Activated T-cell treated with anti-CD3 and anti-CD28 coated beads, Interleukin-2, amount 50 U/mL, for 72 hours (primary cell): ENCODE measurements at regions not wholly inside any gene's neighbourhood (a gene's known extent, or its start where the extent isn't known, plus 50 kb on each side); places are given as distances from the start of the nearest gene placed in this dataset.
"Not testable (repeated sequence)": the region's sequence is repeated elsewhere in the genome, so short reads cannot be mapped to it uniquely, and the experiment has no call there.

Experiments
- ATAC-seq, 2 donors: fragments of 150-1000 bp; cut with Tn5 transposase; replicated peaks in 1 of 2; 2 replicates each; pipeline ENCODE4 v1.10.0; 2021; ENCODE audit warnings: moderate library complexity in 2 of 2, mild to moderate bottlenecking in 1 of 2
- DNase-seq, 2 donors: peaks; one replicate each; pipeline ENCODE4 v3.0.0; 2021 to 2022; ENCODE audit warnings: mixed read lengths in 1 of 2
- H3K27ac Mint-ChIP-seq: one replicate; pipeline ENCODE4 v1.8.0; 2022; ENCODE audit warnings: mild to moderate bottlenecking, moderate library complexity, mixed read lengths
- H3K27me3 Mint-ChIP-seq: one replicate; pipeline ENCODE4 v1.8.0; 2022; ENCODE audit warnings: low read depth, mixed read lengths
- H3K36me3 Mint-ChIP-seq, 2 donors: one replicate each; pipeline ENCODE4 v1.8.0; 2022; ENCODE audit warnings: mixed read lengths in 2 of 2, mild to moderate bottlenecking in 1 of 2; ENCODE audit not compliant: insufficient read depth in 2 of 2
- H3K4me1 Mint-ChIP-seq: one replicate; pipeline ENCODE4 v1.8.0; 2022; ENCODE audit warnings: low read depth, mixed read lengths
- H3K4me3 Mint-ChIP-seq, 2 donors: one replicate each; pipeline ENCODE4 v1.8.0; 2022; ENCODE audit warnings: mild to moderate bottlenecking in 2 of 2, mixed read lengths in 2 of 2, moderate library complexity in 2 of 2
- H3K9me3 Mint-ChIP-seq, 2 donors: one replicate each; pipeline ENCODE4 v1.8.0; 2022; ENCODE audit warnings: mixed read lengths in 2 of 2

GRCh38 chr3:180421221-180421620, 180.7 kb upstream of the TTC14 start:
- Mint-ChIP-seq H3K27ac (no peak overlapping the region), H3K27me3 (no peaks in the 10 kb centered on the region), H3K9me3 (peaks cover 4 to 5% of the 10 kb centered on the region in 2 donors), H3K4me3 (no peak overlapping the region), H3K4me1 (no peaks in the 10 kb centered on the region), H3K36me3 (no peaks in the 10 kb centered on the region)
- no peak for DNase-seq
- ATAC-seq = no peak

- Mint-ChIP-seq H3K4me3 (no peak overlapping the region), H3K4me1 (no peaks in the 10 kb centered on the region), H3K27me3 (no peaks in the 10 kb centered on the region), H3K27ac (no peak overlapping the region), H3K9me3 (peaks cover 5 to 6% of the 10 kb centered on the region in 2 donors), H3K36me3 (peaks cover 0 to 1% of the 10 kb centered on the region in 2 donors)
- ATAC-seq (no peak), DNase-seq (no peak)
These were observed 180.2 kb upstream of the TTC14 start for GRCh38 chr3:180421721-180422120.

- DNase-seq = not testable (repeated sequence)
These were observed 177.7 kb upstream of the TTC14 start for GRCh38 chr3:180424305-180424704.

GRCh38 chr3:180430896-180431295, 171.1 kb upstream of the TTC14 start:
- H3K4me1 Mint-ChIP-seq = no peaks in the 10 kb centered on the region
- H3K27ac Mint-ChIP-seq = no peak overlapping the region
- no peak overlapping the region for H3K4me3 Mint-ChIP-seq

More at GRCh38 chr3:180424305-180424704, 177.7 kb upstream of the TTC14 start:
- not testable (repeated sequence) for H3K36me3 Mint-ChIP-seq, ATAC-seq, H3K4me3 Mint-ChIP-seq, H3K4me1 Mint-ChIP-seq, H3K27ac Mint-ChIP-seq, H3K9me3 Mint-ChIP-seq, H3K27me3 Mint-ChIP-seq

GRCh38 chr3:180433152-180433551, 168.8 kb upstream of the TTC14 start:
- H3K36me3 Mint-ChIP-seq = no peaks in the 10 kb centered on the region
- no peak overlapping the region for H3K27ac Mint-ChIP-seq
- H3K9me3 Mint-ChIP-seq = peaks cover 5 to 16% of the 10 kb centered on the region in 2 donors
- no peak overlapping the region for H3K4me3 Mint-ChIP-seq
- H3K4me1 Mint-ChIP-seq = no peaks in the 10 kb centered on the region
- no peaks in the 10 kb centered on the region for H3K27me3 Mint-ChIP-seq
- DNase-seq (no peak), ATAC-seq (no peak)

More at GRCh38 chr3:180430896-180431295, 171.1 kb upstream of the TTC14 start:
- Mint-ChIP-seq H3K9me3 (peaks cover 7 to 14% of the 10 kb centered on the region in 2 donors), H3K36me3 (peaks cover 0 to 1% of the 10 kb centered on the region in 2 donors), H3K27me3 (no peaks in the 10 kb centered on the region)
- ATAC-seq (no peak), DNase-seq (no peak)

DNA sequence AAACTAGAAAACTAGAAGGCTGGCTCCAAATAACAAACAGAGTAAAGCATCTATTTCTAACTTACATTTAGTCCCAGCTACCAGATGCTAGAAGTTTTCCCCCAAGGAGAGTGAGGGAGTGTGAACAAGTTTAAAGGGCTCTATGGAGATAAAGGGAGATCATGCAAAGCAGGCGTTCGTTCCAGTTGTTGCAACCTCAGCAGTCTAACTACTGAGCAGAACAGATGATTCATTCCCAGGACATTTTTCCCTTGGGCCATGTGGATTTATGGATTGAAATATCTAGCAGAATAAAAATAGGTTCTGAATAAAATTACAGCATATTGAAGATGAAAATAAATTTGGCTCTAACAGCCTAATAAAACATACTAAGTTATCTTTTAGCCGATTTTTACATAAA, 154.8 kb upstream of the TTC14 start:
- Mint-ChIP-seq H3K4me3 (no peak overlapping the region), H3K9me3 (peaks cover 2 to 9% of the 10 kb centered on the region in 2 donors), H3K36me3 (peaks cover 2% of the 10 kb centered on the region in 2 donors), H3K27me3 (no peaks in the 10 kb centered on the region), H3K4me1 (no peaks in the 10 kb centered on the region), H3K27ac (no peak overlapping the region)
- ATAC-seq (no peak), DNase-seq (no peak)

DNA sequence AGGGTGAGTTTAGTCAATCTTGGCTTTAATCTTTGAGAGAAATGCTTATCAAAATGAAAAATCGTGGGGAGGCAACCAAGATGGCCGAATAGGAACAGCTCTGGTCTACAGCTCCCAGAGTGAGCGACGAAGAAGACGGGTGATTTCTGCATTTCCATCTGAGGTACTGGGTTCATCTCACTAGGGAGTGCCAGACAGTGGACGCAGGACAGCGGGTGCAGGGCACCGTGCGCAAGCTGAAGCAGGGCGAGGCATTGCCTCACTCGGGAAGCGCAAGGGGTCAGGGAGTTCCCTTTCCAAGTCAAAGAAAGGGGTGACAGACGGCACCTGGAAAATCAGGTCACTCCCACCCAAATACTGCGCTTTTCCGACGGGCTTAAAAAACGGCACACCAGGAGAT, 153.6 kb upstream of the TTC14 start:
- H3K27me3 Mint-ChIP-seq, DNase-seq, H3K27ac Mint-ChIP-seq, H3K4me3 Mint-ChIP-seq, H3K4me1 Mint-ChIP-seq, H3K36me3 Mint-ChIP-seq, H3K9me3 Mint-ChIP-seq, ATAC-seq: not testable (repeated sequence)

DNA sequence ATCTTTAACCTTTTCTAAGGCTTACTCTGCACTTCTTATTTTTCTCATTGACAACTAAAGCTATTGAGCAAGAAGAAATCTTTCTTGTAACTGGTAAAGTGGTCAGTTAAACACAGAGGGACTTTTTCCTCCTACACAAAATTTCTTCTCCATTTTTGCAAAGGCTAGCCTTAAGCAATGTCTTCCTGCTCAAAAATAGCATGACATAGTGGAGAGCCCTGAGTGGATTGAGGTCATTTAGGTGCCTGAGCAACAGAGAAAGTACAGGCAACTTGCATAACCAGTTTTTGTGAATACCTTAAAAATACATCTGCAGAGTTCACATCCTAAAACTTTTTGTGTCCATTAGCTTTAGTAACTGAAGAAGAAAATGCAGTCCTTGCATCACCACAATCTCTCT, 144.7 kb upstream of the TTC14 start:
- no peaks in the 10 kb centered on the region for H3K27me3 Mint-ChIP-seq
- H3K9me3 Mint-ChIP-seq = peaks cover 1 to 2% of the 10 kb centered on the region in 2 donors

GRCh38 chr3:180466401-180467011, 135.5 kb upstream of the TTC14 start:
- no peaks in the 10 kb centered on the region for H3K36me3 Mint-ChIP-seq
- no peak overlapping the region for H3K27ac Mint-ChIP-seq
- H3K9me3 Mint-ChIP-seq = peaks cover 0 to 2% of the 10 kb centered on the region in 2 donors
- no peak overlapping the region for H3K4me3 Mint-ChIP-seq
- ATAC-seq = no peak
- no peaks in the 10 kb centered on the region for H3K4me1 Mint-ChIP-seq
- no peaks in the 10 kb centered on the region for H3K27me3 Mint-ChIP-seq
- no peak for DNase-seq

More for the DNA sequence above, 144.7 kb upstream of the TTC14 start:
- Mint-ChIP-seq H3K4me3 (no peak overlapping the region), H3K27ac (no peak overlapping the region), H3K36me3 (no peaks in the 10 kb centered on the region), H3K4me1 (no peaks in the 10 kb centered on the region)
- DNase-seq = no peak
- ATAC-seq = no peak

DNA sequence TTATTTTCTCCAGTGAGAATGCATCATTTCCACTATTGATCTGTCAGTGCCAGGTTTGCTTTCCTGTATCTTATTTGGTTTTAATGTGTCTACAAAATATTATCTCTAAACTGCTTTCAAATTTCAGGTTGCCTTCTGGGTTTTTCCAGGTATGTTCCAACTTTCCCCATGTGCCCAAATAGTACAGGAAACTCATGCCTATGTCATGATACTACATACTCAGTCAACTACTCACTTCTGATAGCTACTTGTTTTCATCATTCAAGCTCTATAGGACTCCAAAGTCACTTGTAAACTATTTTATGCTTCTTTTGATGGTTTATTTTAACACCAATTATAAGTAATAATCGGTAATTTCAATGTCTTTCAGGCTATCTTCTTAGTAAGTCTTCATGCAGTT, 134.8 kb upstream of the TTC14 start:
- H3K27ac Mint-ChIP-seq = no peak overlapping the region
- ATAC-seq (no peak), DNase-seq (no peak)
- no peaks in the 10 kb centered on the region for H3K4me1 Mint-ChIP-seq
- peaks cover 0 to 2% of the 10 kb centered on the region in 2 donors for H3K9me3 Mint-ChIP-seq
- no peaks in the 10 kb centered on the region for H3K27me3 Mint-ChIP-seq
- no peak overlapping the region for H3K4me3 Mint-ChIP-seq
- no peaks in the 10 kb centered on the region for H3K36me3 Mint-ChIP-seq

DNA sequence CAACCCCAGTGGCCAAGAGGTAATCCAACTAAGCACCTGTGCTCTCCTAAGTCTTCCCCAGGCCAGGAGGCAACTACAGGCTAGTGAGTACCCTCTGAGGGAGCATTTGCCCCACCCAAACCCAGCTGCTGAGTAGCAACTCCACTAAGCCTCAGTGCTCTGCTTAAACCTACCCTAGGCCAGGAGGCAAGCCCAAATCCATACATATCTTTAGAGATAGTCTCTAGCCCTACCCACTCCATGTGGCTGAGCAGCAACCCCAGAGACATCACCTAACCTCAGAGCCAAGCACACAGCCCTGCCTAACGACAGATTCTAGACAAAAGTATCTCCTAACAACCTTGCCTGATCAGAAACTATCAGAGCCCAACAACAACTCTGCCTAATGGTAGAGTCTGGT, 132.8 kb upstream of the TTC14 start:
- H3K4me1 Mint-ChIP-seq = no peaks in the 10 kb centered on the region
- H3K4me3 Mint-ChIP-seq = no peak overlapping the region
- no peaks in the 10 kb centered on the region for H3K27me3 Mint-ChIP-seq
- DNase-seq (no peak), ATAC-seq (no peak)
- H3K27ac Mint-ChIP-seq = no peak overlapping the region
- H3K36me3 Mint-ChIP-seq = no peaks in the 10 kb centered on the region
- H3K9me3 Mint-ChIP-seq = peaks cover 0 to 2% of the 10 kb centered on the region in 2 donors

- no peaks in the 10 kb centered on the region for H3K4me1 Mint-ChIP-seq
- DNase-seq = no peak
- no peaks in the 10 kb centered on the region for H3K36me3 Mint-ChIP-seq
- no peak overlapping the region for H3K27ac Mint-ChIP-seq
- no peaks in the 10 kb centered on the region for H3K27me3 Mint-ChIP-seq
- no peak overlapping the region for H3K4me3 Mint-ChIP-seq
- no peak for ATAC-seq
- H3K9me3 Mint-ChIP-seq = peaks cover 0 to 4% of the 10 kb centered on the region in 2 donors
These were observed 123.3 kb upstream of the TTC14 start for GRCh38 chr3:180478695-180479094.

GRCh38 chr3:180492047-180492446, 109.9 kb upstream of the TTC14 start:
- no peak for DNase-seq
- Mint-ChIP-seq H3K9me3 (peaks cover 8 to 16% of the 10 kb centered on the region in 2 donors), H3K27me3 (no peaks in the 10 kb centered on the region), H3K36me3 (peaks cover 0 to 1% of the 10 kb centered on the region in 2 donors), H3K4me1 (no peaks in the 10 kb centered on the region), H3K27ac (no peak overlapping the region), H3K4me3 (no peak overlapping the region)
- no peak for ATAC-seq

DNA sequence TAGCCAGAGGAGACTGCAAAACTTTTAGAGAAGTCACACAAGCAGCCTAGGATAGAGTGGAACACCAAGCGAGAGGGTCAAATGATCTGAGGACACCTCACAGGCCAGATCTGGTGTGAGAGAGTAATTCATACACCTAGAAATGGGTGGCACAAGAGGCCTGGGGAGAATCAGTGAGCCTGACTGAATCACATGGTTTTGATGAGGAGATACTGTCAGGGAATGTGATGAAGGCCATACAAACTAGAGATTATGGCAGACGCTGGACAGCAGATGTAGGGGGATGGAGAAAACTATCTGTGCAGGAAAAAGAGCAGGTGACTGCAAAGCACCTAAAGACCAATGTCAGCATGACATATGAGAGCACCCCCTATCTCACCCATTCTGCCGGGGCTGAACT, 105.0 kb upstream of the TTC14 start:
- ATAC-seq (no peak), DNase-seq (no peak)
- Mint-ChIP-seq H3K36me3 (peaks cover 4 to 6% of the 10 kb centered on the region in 2 donors), H3K27me3 (no peaks in the 10 kb centered on the region), H3K4me1 (no peaks in the 10 kb centered on the region), H3K27ac (no peak overlapping the region), H3K4me3 (no peak overlapping the region), H3K9me3 (peaks cover 13 to 18% of the 10 kb centered on the region in 2 donors)
